ENCODE measurements at regions not wholly inside any gene's neighbourhood (a gene's known extent, or its start where the extent isn't known, plus 50 kb on each side); places are given as distances from the start of the nearest gene placed in this dataset.

DNA sequence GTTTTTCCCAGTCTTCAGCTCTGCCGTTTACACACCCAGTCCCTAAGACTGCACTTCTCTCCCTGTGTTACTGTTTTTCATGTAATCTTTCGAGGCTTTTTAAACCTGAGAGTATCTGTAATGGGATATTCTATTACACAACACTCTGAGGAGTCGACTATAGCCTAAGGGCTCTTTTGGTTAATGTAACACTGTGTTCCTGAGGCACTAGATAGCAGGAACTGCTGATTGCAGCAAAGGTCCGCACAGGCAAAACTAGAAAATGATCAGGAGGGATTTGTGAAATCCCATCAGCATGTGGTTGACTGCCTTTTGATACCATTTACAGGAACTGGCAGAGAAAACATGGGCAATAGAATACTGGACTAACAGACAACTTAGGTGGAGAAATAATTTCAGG, 512.3 kb upstream of the RAG2 start:
- DNase-seq (ENCODE audit: low read depth, low spot score) = no peak
- Histone ChIP-seq H3K4me1 (ENCODE audit: control insufficient read depth, insufficient read depth, low read length) (no peaks in the 10 kb centered on the region), H3K36me3 (ENCODE audit: control insufficient read depth, insufficient read depth, low read length) (no peaks in the 10 kb centered on the region), H3K4me3 (ENCODE audit: low read depth in 2 of 2, low read length in 2 of 2) (no peak overlapping the region), H3K27me3 (ENCODE audit: control insufficient read depth, insufficient read depth, low read length) (no peaks in the 10 kb centered on the region), H3K9me3 (ENCODE audit: control insufficient read depth, insufficient read depth, low read depth, low read length) (no peaks in the 10 kb centered on the region), H3K27ac (ENCODE audit: low read length) (no peak overlapping the region)
- CTCF ChIA-PET = no interaction called here
- BruUV-seq (replicated peaks) = no TSS peak
- TF ChIP-seq, protein P1, sequence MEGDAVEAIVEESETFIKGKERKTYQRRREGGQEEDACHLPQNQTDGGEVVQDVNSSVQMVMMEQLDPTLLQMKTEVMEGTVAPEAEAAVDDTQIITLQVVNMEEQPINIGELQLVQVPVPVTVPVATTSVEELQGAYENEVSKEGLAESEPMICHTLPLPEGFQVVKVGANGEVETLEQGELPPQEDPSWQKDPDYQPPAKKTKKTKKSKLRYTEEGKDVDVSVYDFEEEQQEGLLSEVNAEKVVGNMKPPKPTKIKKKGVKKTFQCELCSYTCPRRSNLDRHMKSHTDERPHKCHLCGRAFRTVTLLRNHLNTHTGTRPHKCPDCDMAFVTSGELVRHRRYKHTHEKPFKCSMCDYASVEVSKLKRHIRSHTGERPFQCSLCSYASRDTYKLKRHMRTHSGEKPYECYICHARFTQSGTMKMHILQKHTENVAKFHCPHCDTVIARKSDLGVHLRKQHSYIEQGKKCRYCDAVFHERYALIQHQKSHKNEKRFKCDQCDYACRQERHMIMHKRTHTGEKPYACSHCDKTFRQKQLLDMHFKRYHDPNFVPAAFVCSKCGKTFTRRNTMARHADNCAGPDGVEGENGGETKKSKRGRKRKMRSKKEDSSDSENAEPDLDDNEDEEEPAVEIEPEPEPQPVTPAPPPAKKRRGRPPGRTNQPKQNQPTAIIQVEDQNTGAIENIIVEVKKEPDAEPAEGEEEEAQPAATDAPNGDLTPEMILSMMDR (IDR thresholded peaks at IDR 0.05) = no peak
- TF ChIP-seq, protein P2, sequence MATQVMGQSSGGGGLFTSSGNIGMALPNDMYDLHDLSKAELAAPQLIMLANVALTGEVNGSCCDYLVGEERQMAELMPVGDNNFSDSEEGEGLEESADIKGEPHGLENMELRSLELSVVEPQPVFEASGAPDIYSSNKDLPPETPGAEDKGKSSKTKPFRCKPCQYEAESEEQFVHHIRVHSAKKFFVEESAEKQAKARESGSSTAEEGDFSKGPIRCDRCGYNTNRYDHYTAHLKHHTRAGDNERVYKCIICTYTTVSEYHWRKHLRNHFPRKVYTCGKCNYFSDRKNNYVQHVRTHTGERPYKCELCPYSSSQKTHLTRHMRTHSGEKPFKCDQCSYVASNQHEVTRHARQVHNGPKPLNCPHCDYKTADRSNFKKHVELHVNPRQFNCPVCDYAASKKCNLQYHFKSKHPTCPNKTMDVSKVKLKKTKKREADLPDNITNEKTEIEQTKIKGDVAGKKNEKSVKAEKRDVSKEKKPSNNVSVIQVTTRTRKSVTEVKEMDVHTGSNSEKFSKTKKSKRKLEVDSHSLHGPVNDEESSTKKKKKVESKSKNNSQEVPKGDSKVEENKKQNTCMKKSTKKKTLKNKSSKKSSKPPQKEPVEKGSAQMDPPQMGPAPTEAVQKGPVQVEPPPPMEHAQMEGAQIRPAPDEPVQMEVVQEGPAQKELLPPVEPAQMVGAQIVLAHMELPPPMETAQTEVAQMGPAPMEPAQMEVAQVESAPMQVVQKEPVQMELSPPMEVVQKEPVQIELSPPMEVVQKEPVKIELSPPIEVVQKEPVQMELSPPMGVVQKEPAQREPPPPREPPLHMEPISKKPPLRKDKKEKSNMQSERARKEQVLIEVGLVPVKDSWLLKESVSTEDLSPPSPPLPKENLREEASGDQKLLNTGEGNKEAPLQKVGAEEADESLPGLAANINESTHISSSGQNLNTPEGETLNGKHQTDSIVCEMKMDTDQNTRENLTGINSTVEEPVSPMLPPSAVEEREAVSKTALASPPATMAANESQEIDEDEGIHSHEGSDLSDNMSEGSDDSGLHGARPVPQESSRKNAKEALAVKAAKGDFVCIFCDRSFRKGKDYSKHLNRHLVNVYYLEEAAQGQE (IDR thresholded peaks at IDR 0.05; ENCODE audit: insufficient read depth in 1 of 2, low read depth in 2 of 2, low read length in 1 of 2) = no peak
- TF ChIP-seq POLR2AphosphoS5 (IDR thresholded peaks at IDR 0.05; ENCODE audit: low read depth, low read length) (no peak), SIN3A (IDR thresholded peaks at IDR 0.05; ENCODE audit: borderline replicate concordance, insufficient read depth, low read depth, low read length) (no peak), TCF7L2 (IDR thresholded peaks at IDR 0.05; ENCODE audit: low read depth, low read length) (no peak)
- POLR2A ChIA-PET = no interaction called here
- ATAC-seq = no peak
- intact Hi-C loops (cut with micrococcal nuclease; ENCODE audit: unreplicated experiment) = no loop called here
- in situ Hi-C loops (cut with HindIII; ENCODE audit: low pct_unique_long_range_greater_than_20kb, low sequenced_read_pairs) = no loop called here

DNA sequence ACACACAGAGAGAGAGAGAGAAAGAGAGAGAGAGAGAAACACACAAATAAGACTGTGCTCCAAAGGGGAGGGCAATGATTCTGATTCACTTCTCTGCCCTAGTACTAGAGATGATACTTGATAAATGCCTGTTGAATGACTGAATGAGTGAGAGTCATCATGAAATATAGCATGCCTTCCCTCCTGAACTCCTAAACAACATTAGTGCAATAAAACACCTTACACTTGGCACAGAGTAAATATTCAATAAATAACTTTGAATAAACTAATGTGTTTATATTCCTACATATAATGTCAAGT, 511.2 kb upstream of the RAG2 start:
- CTCF ChIA-PET = no interaction called here
- Histone ChIP-seq H3K36me3 (ENCODE audit: control insufficient read depth, insufficient read depth, low read length) (no peaks in the 10 kb centered on the region), H3K27ac (ENCODE audit: low read length) (no peak overlapping the region), H3K4me3 (ENCODE audit: low read depth in 2 of 2, low read length in 2 of 2) (no peak overlapping the region), H3K27me3 (ENCODE audit: control insufficient read depth, insufficient read depth, low read length) (no peaks in the 10 kb centered on the region), H3K9me3 (ENCODE audit: control insufficient read depth, insufficient read depth, low read depth, low read length) (no peaks in the 10 kb centered on the region), H3K4me1 (ENCODE audit: control insufficient read depth, insufficient read depth, low read length) (no peaks in the 10 kb centered on the region)
- no peak for DNase-seq (ENCODE audit: low read depth, low spot score)
- no peak for ATAC-seq
- POLR2A ChIA-PET = no interaction called here
- no TSS peak for BruUV-seq (replicated peaks)
- TF ChIP-seq, protein P1 (IDR thresholded peaks at IDR 0.05) = no peak
- TF ChIP-seq, protein P2 (IDR thresholded peaks at IDR 0.05; ENCODE audit: insufficient read depth in 1 of 2, low read depth in 2 of 2, low read length in 1 of 2) = no peak
- no peak for TF ChIP-seq TCF7L2 (IDR thresholded peaks at IDR 0.05; ENCODE audit: low read depth, low read length)
- no peak for TF ChIP-seq POLR2AphosphoS5 (IDR thresholded peaks at IDR 0.05; ENCODE audit: low read depth, low read length)
- TF ChIP-seq SIN3A (IDR thresholded peaks at IDR 0.05; ENCODE audit: borderline replicate concordance, insufficient read depth, low read depth, low read length) = no peak
- intact Hi-C loops (cut with micrococcal nuclease; ENCODE audit: unreplicated experiment) = no loop called here
- in situ Hi-C loops (cut with HindIII; ENCODE audit: low pct_unique_long_range_greater_than_20kb, low sequenced_read_pairs) = no loop called here

Data from Panc1 (cell line).